ENCODE measurements at regions not wholly inside any gene's neighbourhood (a gene's known extent, or its start where the extent isn't known, plus 50 kb on each side); places are given as distances from the start of the nearest gene placed in this dataset.

DNA sequence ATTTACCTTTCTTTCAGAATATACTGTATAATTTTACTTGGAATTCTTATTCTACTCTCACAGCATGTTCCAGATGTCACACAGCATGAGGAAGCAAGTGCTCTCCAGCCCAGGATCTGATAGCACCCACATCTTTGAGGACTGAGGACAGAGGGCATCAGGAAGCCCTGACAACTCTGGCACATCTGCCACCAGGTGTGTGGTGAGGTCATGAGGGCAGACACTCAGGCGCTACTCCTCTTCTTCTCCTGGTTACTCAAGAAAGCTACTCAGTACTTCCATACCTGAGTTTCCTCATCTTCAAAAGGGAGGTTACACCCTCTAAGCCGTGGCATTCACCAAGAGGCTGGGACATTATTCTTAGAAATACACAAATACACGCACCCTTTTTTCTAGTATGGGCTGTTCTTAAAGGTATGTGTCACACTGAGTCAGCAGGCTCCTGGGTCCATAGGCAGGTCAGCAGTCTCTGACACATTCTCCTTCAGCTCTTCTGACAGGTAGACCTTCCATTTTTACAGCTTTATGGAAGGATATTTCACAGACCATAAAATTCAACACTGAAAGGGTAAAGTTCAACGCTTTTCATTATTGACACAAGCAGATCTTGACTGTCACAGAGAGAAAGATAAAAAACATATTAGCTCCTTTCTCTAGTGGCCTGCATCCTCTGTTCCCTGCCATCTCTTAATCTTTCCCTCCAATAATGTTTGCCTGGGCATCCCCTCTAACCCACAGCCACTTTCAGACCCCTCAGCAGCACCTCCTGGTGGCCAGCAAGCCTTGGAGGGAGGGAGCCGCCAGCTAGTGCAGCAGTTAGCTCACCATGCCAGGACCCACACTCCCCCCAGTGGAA, 103.2 kb upstream of the TJP1 start:
- Histone ChIP-seq H3K4me3 (no peak overlapping the region), H3K27ac (no peak overlapping the region), H3K4me1 (replicated peaks in 1 of 2) (peaks cover 0 to 16% of the 10 kb centered on the region in 2 donors)
- 21 to 100% (median 80%) methylated on average over 1 to 4 of the region's 5 CpGs; no CpG with 5 or more reads in 1 of the 10 experiments for WGBS, 10 experiments
- in situ Hi-C loops (cut with MboI; ENCODE audit: low pct_unique_long_range_greater_than_20kb in 2 of 9, low sequenced_read_pairs in 9 of 9, unreplicated experiment in 9 of 9): loop anchor here in 1 of 9 experiments (25.0 kb wide), 1 partner anchor 188 kb away; no protein-coding TSS in a partner anchor
- peak; percentile 39 to 96 (median 60) for ATAC-seq (replicated peaks in 6 of 8)

- Histone ChIP-seq H3K4me3 (no peak overlapping the region), H3K4me1 (replicated peaks in 1 of 2) (peaks cover 0 to 18% of the 10 kb centered on the region in 2 donors), H3K27ac (no peak overlapping the region)
- in situ Hi-C loops (cut with MboI; ENCODE audit: low pct_unique_long_range_greater_than_20kb in 2 of 9, low sequenced_read_pairs in 9 of 9, unreplicated experiment in 9 of 9): loop anchor here in 1 of 9 experiments (25.0 kb wide), 1 partner anchor 187 kb away; no protein-coding TSS in a partner anchor
- peak in 3 of 8 experiments; percentile 9 to 68 (median 46) for ATAC-seq (replicated peaks in 6 of 8)
- 0 to 60% (median 0%) methylated on average over 1 to 3 of the region's 4 CpGs; no CpG with 5 or more reads in 5 of the 10 experiments for WGBS, 10 experiments
Measured at GRCh38 chr15:29924750-29925149, 102.5 kb upstream of the TJP1 start.

DNA sequence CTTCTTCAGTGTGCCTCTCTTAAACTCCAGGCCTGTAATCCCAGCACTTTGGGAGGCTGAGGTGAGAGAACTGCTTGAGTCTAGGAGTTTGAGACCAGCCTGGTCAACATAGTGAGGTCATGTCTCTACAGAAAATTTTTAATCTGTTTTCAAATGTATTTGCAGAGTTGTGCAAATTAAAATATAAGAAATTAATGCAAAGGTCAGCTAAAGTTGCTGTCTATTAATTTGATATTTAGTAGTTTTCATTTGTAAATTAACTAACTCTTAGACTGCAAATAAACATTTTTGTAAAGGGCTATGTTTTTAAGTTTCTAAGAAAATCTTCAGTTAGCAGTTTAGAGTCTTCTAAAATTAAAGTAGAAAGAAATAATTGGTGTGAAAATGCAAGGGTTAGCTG, 99.9 kb upstream of the TJP1 start:
- in situ Hi-C loops (cut with MboI; ENCODE audit: low pct_unique_long_range_greater_than_20kb in 2 of 9, low sequenced_read_pairs in 9 of 9, unreplicated experiment in 9 of 9): no loop called here
- Histone ChIP-seq H3K4me1 (replicated peaks in 1 of 2) (peaks cover 0 to 18% of the 10 kb centered on the region in 2 donors), H3K27ac (no peak overlapping the region), H3K4me3 (no peak overlapping the region)
- no peak for ATAC-seq (replicated peaks in 6 of 8)

- Histone ChIP-seq H3K4me1 (replicated peaks in 1 of 2) (peaks cover 0 to 18% of the 10 kb centered on the region in 2 donors), H3K27ac (no peak overlapping the region), H3K4me3 (no peak overlapping the region)
- 60 to 100% (median 79%) methylated on average over 1 to 5 of the region's 6 CpGs; no CpG with 5 or more reads in 1 of the 10 experiments for WGBS, 10 experiments
- in situ Hi-C loops (cut with MboI; ENCODE audit: low pct_unique_long_range_greater_than_20kb in 2 of 9, low sequenced_read_pairs in 9 of 9, unreplicated experiment in 9 of 9): no loop called here
- no peak for ATAC-seq (replicated peaks in 6 of 8)
Measured at GRCh38 chr15:29921130-29921601, 98.9 kb upstream of the TJP1 start.

GRCh38 chr15:29920515-29920914, 98.2 kb upstream of the TJP1 start:
- ATAC-seq (replicated peaks in 6 of 8): peak in 1 of 8 experiments; percentile 55
- in situ Hi-C loops (cut with MboI; ENCODE audit: low pct_unique_long_range_greater_than_20kb in 2 of 9, low sequenced_read_pairs in 9 of 9, unreplicated experiment in 9 of 9): no loop called here
- Histone ChIP-seq H3K4me3 (no peak overlapping the region), H3K4me1 (replicated peaks in 1 of 2) (peaks cover 0 to 18% of the 10 kb centered on the region in 2 donors), H3K27ac (no peak overlapping the region)
- WGBS, 10 experiments: 35 to 90% (median 73%) methylated on average over 1 to 10 of the region's 12 CpGs; no CpG with 5 or more reads in 1 of the 10 experiments

GRCh38 chr15:29919380-29919881, 97.2 kb upstream of the TJP1 start:
- H3K4me3 ChIP-seq: no peak overlapping the region
- peaks cover 2 to 18% of the 10 kb centered on the region in 2 donors for H3K4me1 ChIP-seq (replicated peaks in 1 of 2)
- ATAC-seq (replicated peaks in 6 of 8): no peak
- in situ Hi-C loops (cut with MboI; ENCODE audit: low pct_unique_long_range_greater_than_20kb in 2 of 9, low sequenced_read_pairs in 9 of 9, unreplicated experiment in 9 of 9): no loop called here
- H3K27ac ChIP-seq: no peak overlapping the region
- 80 to 100% (median 95%) methylated on average over 1 to 2 of the region's 2 CpGs; no CpG with 5 or more reads in 2 of the 10 experiments for WGBS, 10 experiments

- no peak overlapping the region for H3K27ac ChIP-seq
- peak in 1 of 8 experiments; percentile 6 for ATAC-seq (replicated peaks in 6 of 8)
- in situ Hi-C loops (cut with MboI; ENCODE audit: low pct_unique_long_range_greater_than_20kb in 2 of 9, low sequenced_read_pairs in 9 of 9, unreplicated experiment in 9 of 9): no loop called here
- H3K4me3 ChIP-seq: no peak overlapping the region
- 72 to 100% (median 90%) methylated on average over 1 to 9 of the region's 11 CpGs for WGBS, 10 experiments
- peaks cover 9 to 16% of the 10 kb centered on the region in 2 donors for H3K4me1 ChIP-seq (replicated peaks in 1 of 2)
Measured at GRCh38 chr15:29917600-29918597, 95.6 kb upstream of the TJP1 start.

- no peak overlapping the region for H3K4me3 ChIP-seq
- peaks cover 9% of the 10 kb centered on the region in 2 donors for H3K4me1 ChIP-seq (replicated peaks in 1 of 2)
- ATAC-seq (replicated peaks in 6 of 8): peak; percentile 12 to 93 (median 62)
- in situ Hi-C loops (cut with MboI; ENCODE audit: low pct_unique_long_range_greater_than_20kb in 2 of 9, low sequenced_read_pairs in 9 of 9, unreplicated experiment in 9 of 9): no loop called here
- H3K27ac ChIP-seq: no peak overlapping the region
- 0 to 78% (median 18%) methylated on average over 1 to 6 of the region's 7 CpGs; no CpG with 5 or more reads in 3 of the 10 experiments for WGBS, 10 experiments
Measured at GRCh38 chr15:29914511-29914926, 92.3 kb upstream of the TJP1 start.

DNA sequence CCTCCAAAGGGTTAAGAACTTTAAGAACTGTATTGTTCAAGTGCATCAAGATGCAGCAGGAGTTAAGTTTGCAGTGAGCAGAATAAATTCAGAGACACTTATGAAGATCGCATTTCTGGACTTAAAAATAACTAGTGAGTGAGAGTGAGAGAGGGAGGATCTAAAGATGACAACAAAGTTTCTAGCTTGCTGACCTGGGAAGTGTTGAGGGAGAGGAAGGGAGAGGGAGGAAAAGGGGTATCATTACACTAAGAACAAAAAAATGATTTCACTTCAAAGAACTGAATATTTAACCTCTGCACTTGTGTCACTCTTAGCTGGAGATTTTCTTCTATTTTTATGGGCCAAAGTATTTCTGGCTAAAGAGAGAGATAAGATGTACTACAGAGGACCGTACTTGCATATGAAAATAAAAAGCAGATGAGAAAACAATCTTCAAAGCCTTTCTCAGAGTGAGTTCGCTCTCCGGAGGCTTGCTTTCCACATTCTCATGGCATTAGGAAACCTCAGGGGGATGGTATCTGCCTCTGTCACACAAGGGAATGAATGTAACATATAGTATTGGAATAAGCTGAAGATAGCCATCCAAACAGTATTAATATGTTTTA, 91.4 kb upstream of the TJP1 start:
- 0 to 83% (median 58%) methylated on average over 1 to 4 of the region's 4 CpGs for WGBS, 10 experiments
- Histone ChIP-seq H3K4me1 (replicated peaks in 1 of 2) (peaks cover 9% of the 10 kb centered on the region in 2 donors), H3K4me3 (no peak overlapping the region), H3K27ac (no peak overlapping the region)
- peak in 3 of 8 experiments; percentile 70 to 79 (median 74) for ATAC-seq (replicated peaks in 6 of 8)
- in situ Hi-C loops (cut with MboI; ENCODE audit: low pct_unique_long_range_greater_than_20kb in 2 of 9, low sequenced_read_pairs in 9 of 9, unreplicated experiment in 9 of 9): no loop called here

- WGBS, 10 experiments: 68 to 100% (median 96%) methylated on average over 1 to 3 of the region's 3 CpGs; no CpG with 5 or more reads in 3 of the 10 experiments
- Histone ChIP-seq H3K27ac (no peak overlapping the region), H3K4me3 (no peak overlapping the region), H3K4me1 (replicated peaks in 1 of 2) (peaks cover 9% of the 10 kb centered on the region in 2 donors)
- in situ Hi-C loops (cut with MboI; ENCODE audit: low pct_unique_long_range_greater_than_20kb in 2 of 9, low sequenced_read_pairs in 9 of 9, unreplicated experiment in 9 of 9): no loop called here
- no peak for ATAC-seq (replicated peaks in 6 of 8)
Measured at GRCh38 chr15:29911705-29912104, 89.4 kb upstream of the TJP1 start.

DNA sequence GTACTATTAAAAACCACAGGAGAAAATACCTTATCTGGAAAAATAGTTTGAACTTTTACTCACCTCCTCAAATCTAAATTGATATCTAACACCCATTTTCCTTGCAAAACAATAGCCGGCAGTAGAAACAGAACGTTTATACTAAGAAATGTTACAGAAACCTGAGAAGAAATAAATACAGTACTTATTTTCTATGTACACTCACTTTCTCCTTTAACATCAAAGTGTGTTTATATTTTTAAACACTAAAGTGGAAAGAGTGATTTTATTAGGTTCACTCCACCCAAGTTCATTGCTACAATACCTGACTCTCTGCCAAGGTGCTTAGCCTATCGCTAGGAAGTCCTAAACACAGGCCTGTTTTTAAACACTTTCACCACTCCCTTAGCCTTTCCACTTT, 87.8 kb upstream of the TJP1 start:
- Histone ChIP-seq H3K4me1 (replicated peaks in 1 of 2) (peaks cover 9% of the 10 kb centered on the region in 2 donors), H3K4me3 (no peak overlapping the region), H3K27ac (no peak overlapping the region)
- in situ Hi-C loops (cut with MboI; ENCODE audit: low pct_unique_long_range_greater_than_20kb in 2 of 9, low sequenced_read_pairs in 9 of 9, unreplicated experiment in 9 of 9): no loop called here
- WGBS, 10 experiments: 14 to 100% (median 86%) methylated on average over 1 to 3 of the region's 3 CpGs
- no peak for ATAC-seq (replicated peaks in 6 of 8)

- in situ Hi-C loops (cut with MboI; ENCODE audit: low pct_unique_long_range_greater_than_20kb in 2 of 9, low sequenced_read_pairs in 9 of 9, unreplicated experiment in 9 of 9): no loop called here
- Histone ChIP-seq H3K4me3 (no peak overlapping the region), H3K27ac (no peak overlapping the region), H3K4me1 (replicated peaks in 1 of 2) (no peaks in the 10 kb centered on the region)
- WGBS, 10 experiments: 0 to 75% (median 36%) methylated on average over 1 to 4 of the region's 4 CpGs
- ATAC-seq (replicated peaks in 6 of 8): peak in 3 of 8 experiments; percentile 66 to 86 (median 79)
Measured at GRCh38 chr15:29904757-29905417, 82.6 kb upstream of the TJP1 start.

Data from motor neuron (in vitro differentiated cells).